Right ventricle myocardium inferior (tissue), 1 donor: ENCODE measurements at regions not wholly inside any gene's neighbourhood (a gene's known extent, or its start where the extent isn't known, plus 50 kb on each side); places are given as distances from the start of the nearest gene placed in this dataset.
A peak's percentile ranks its signal among the peaks of the same experiment; 100 is the strongest.
"Not testable (repeated sequence)": the region's sequence is repeated elsewhere in the genome, so short reads cannot be mapped to it uniquely, and the experiment has no call there.

ENCODE experiments used
- ATAC-seq: fragments of 200-7000 bp; cut with Tn5 transposase; one replicate; pipeline ENCODE4 v1.9.1; 2020; ENCODE audit warnings: mild to moderate bottlenecking, moderate library complexity
- DNase-seq: peaks from one replicate; pipeline ENCODE4 v3.0.0; 2021; ENCODE audit errors: missing footprints
- intact Hi-C: fragments of 100-400 bp; cut with DNase I; formaldehyde crosslinking; loops from one replicate; pipeline ENCODE4 v1.11.0; 2022
- donor health status: DM: no; HTN: yes; CAD: no; lungs with severe emphysema.

DNA sequence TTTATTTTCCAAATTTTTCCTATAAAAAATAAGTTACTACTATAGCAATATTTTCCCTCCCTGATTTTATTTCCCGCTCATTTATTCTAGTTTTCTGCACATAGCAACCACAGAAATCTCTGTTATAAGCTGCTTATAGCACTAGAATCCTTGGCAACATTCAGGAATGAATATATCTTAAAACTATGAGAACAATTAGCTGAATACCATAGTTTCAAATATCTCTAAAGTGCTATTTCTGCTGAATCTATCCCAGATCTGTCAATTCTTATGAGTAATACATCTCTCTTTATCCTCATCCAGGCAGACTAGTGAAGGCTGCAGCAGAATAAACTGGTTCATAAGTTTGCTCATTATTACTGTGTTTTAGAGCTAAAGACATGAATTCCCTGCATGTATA lies 622.9 kb upstream of the DIPK2B start:
- ATAC-seq (no peak), DNase-seq (no peak)
- intact Hi-C loops = no loop called here

DNA sequence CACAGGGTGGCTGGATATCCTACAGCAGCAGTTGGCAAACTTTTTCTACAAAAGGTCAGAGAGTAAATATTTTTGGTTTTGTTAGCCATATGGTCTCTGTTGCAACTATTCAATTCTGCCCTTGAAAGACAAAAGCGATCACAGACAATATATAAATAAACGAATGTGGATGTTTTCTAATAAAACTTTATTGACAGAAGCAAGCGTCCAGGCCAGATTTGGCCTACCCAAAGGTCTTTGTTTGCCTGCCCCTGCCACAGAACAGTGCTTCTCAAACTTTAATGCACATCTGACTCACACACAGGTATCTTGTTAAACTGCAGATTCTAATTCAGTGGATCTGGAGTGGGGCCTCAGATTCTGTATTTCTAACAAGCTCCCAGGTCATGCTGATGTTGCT lies 621.4 kb upstream of the DIPK2B start:
- intact Hi-C loops = no loop called here
- DNase-seq (no peak), ATAC-seq (no peak)

DNA sequence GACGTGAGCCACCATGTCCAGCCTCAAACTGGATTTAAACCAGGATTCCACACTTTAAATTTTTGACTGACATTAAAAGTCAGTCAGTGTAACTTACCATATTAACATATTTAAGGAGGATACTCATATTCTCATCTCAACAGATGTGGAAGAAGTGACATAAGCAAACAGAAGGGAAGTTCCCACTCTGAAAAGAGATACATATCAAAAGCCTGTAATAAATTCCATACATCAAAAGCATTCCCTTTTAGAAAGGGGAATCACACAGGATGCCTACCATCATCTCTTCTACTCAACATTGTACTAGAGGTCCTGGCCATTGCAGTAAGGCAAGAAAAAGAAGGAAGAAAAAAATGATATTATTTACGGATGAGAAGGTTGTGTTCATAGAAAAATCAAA lies 618.2 kb upstream of the DIPK2B start:
- no peak for ATAC-seq
- intact Hi-C loops = no loop called here
- DNase-seq = no peak

DNA sequence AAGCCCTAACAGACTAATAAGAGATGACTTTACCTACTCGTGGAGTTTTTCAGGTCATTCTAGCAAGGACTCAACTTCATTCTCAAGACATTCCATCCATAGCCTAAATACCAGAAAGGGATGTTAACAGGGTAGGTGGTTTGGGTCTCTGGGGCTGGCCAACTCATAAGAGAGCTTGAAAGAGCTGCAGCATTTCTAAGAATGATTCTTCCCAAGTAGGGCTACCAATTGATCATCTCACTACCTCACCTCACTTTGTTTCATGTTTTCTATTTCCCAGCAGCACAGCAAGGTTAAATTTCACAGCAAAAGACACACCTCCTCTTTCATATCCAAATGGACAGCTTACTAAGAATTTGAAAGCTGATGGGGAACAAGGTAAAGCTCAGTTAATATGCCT lies 614.8 kb upstream of the DIPK2B start:
- intact Hi-C loops = no loop called here
- ATAC-seq (no peak), DNase-seq (no peak)

DNA sequence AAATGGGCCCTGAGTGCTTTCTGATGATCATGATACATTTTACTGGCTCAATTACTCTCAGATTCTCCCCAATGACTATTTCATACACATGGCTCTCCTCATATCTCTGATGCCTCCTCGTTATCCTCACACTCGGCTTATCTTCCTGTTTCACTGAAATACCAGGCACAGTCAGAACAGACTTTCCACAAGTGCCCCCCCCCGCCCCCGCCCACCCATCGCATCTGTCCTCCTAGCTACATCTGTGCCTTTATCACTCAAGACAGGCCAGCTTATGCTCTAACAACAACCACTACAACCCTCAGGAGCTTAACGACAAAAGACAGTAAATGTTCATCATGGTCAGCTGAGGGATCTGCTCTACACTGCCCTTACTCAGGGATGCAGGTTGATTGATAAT lies 610.6 kb upstream of the DIPK2B start:
- intact Hi-C loops = no loop called here
- ATAC-seq (no peak), DNase-seq (no peak)

DNA sequence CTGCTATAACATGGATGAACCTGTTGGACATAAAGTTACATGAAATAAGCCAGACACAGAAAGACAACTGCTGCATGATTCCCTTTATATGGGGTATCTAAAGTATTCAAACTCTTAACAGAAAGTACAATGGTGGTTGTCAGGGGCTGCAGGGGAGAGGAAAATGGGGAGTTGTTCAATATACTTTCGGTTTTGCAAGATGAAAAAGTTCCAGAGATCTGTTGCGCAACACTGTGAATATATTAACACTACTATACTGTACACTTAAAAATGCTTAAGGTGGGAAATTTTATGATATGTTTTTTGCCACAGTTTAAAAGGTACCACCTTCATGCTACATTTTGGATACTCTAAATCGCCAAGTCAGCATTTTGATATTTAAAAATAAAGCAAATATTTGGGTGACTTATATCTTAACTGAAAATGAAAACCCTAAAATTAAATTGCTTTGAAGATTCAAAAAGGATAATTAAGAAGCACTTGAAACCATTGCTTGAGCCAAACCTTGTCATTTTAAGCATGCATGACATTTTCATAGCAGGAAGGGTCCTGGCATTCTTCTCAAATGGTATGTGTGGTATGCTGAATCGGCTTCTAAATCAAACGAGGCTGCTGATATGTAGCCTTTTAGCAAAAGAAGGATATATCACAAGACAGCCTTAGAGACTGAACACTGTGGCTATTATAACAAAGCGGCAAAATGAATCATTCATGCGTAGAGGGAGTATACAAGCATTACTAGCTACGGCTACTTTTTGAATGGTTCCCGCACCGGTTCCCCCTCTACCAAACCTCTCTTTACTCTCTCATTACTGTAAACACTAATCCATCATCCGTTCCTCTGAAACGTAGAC lies 607.1 kb upstream of the DIPK2B start:
- DNase-seq (no peak), ATAC-seq (no peak)
- intact Hi-C loops = no loop called here

DNA sequence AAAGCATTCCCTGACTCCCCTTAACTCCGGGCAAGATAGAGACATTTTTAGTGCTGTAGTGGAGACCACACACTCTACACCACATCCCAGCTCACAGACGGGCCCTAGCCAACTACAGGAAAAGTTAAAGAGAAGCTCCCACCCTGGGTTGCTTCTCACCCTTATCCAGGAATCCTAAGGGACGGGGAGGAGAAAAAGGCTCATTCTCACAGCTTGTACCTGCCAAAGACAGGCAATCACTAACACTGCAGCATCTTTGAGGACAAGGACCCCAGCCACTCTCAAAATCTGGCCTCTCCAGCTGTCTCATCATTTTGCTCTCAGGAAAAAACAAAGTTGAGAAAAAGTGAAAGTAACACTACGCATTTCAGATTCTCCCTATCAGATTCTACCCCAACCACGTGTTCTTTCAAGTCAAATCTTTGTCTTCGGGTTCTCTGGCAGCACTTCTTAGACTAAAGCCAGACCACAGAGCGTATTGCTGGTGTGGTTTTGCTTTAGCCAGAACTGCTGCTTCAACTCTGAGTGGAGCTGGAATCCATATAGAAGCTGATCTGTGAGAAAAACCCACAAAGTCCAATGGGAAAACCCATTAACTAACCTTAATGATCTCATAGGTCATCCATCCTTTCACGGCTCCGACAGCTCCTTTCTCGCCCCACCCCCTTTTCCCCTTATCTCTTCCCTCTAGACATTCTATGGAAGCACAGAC lies 605.9 kb upstream of the DIPK2B start:
- no peak for ATAC-seq
- intact Hi-C loops = no loop called here
- DNase-seq = no peak

DNA sequence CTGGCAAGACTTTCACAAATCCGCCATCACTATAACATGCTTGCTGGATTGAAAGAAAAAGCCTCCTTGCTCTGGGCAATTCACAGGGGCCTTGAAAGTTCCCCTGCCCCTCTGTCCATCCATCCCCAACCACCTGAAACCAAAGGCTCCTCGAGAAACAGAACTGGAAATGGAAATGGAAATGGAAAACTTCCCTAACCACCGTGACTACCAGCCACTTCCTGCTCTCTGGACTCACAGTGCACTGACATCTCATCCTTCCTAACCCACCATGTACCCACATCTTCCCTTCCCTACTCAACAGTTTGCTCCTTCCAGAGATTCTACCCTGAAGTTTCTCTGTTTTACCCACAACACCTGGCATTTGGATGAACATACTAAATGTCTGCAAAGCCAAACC lies 603.6 kb upstream of the DIPK2B start:
- intact Hi-C loops = loop anchor here (5.0 kb wide), 1 partner anchor 573 kb away; no protein-coding TSS in a partner anchor
- ATAC-seq (no peak), DNase-seq (no peak)

DNA sequence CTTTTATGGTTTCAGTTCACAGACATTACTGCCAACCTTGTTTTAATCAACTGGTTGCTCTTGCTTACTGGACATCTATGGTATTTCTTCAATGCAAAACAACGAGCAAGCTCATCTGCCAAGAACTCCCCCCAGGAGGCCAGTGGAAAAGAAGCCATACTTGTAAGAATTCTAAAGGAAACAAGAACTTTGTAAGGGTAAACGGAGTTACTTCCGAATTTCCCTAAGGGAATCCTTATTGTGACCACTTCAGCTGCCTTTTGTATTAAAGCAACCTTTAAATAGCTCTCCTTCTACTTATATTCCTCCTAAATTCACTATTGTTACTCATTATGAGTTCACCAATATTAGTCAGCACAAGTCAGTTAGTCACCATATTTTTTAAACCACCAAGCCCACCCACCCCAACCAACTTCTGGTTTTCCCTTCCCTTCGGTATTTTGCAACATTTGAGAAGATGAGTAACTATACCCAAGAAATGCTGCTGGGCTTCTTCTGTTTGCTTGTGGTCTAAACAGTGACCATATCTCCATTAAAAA lies 602.8 kb upstream of the DIPK2B start:
- intact Hi-C loops = loop anchor here (5.0 kb wide), 1 partner anchor 574 kb away; no protein-coding TSS in a partner anchor
- DNase-seq = no peak
- no peak for ATAC-seq

DNA sequence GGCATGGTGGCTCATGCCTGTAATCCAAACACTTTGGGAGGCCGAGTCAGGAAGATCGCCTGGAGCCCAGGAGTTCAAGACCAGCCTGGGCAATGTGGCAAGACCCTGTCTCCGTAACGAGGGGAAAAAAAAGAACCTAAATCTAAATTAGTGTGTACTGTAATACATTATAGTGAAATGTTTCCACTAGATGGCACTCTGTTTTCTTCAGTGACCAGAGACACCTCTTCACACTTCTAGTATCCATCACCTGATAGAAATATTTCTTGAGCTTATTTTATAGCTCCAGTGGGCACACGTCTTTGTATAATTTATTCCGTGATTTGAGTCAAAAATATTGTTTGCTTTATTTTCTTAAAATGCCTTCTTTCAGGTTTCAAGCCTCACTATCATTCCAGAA lies 600.9 kb upstream of the DIPK2B start:
- DNase-seq (no peak), ATAC-seq (no peak)
- intact Hi-C loops = loop anchor here (5.0 kb wide), 1 partner anchor 576 kb away; no protein-coding TSS in a partner anchor

DNA sequence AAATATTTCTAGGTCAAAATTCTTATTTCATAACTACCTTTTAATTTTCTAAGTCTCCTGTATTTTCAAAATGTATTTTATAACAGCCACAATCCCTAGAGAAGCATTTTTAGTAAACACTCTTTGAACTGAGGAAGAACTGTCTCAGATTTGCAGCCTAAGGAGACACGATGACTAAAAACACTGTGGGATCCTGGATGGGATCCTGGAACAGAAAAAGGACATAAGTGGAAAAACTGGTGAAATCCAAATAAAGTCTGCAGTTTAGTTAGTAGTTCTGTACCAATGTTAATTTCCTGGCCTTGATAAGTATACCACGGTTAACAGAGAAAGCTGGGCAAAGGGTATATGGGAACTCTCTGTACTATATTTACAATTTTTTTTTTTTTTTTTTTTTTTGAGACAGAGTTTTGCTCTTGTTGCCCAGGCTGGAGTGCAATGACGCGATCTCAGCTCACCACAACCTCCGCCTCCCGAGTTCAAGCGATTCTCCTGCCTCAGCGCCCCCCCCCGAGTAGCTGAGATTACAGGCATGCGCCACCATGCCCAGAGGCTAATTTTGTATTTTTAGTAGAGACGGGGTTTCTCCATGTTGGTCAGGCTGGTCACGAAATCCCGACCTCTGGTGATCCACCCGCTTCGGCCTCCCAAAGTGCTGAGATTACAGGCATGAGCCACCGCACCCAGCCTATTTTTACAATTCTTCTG lies 600.2 kb upstream of the DIPK2B start:
- not testable (repeated sequence) for DNase-seq, ATAC-seq
- intact Hi-C loops = loop anchor here (5.0 kb wide), 1 partner anchor 576 kb away; no protein-coding TSS in a partner anchor

DNA sequence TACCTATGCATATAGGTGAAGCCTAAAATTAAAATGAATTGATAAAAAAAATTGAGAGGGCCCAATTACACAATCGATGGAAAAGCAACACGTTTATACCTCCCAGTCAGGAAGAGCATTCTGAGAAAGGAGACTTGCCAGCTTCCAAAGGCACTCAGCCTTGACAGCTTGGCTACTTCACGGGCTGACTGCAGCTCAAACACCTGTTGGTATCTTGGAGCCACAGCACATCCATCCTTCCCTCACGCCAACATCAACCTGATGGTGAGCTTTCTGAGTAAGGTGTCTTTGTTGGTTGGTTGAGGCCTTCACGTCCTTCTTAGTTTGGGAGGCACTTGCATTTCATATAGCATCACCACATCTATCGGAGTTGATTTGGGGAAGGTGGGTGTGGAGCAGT lies 598.9 kb upstream of the DIPK2B start:
- no peak for DNase-seq
- ATAC-seq = no peak
- intact Hi-C loops = no loop called here

DNA sequence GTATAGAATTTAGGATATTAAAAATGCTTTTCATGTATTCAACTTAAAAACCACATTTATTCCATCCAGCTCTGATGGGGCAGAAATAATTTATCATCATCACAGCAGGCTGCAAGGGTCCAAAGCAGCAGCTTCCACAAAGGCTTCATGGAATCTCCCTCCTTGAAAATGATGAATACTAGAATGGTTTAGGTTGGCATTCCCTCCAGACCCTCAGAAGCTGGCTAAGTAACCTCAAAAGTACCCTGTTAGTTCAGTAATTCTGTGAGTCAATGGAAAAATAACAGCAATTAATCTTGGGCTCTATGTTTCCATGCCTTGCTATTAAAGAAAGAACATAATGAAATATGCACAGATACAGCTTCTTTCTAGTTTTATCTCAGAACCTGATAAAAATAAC lies 594.9 kb upstream of the DIPK2B start:
- ATAC-seq = no peak
- intact Hi-C loops = no loop called here
- DNase-seq = no peak

DNA sequence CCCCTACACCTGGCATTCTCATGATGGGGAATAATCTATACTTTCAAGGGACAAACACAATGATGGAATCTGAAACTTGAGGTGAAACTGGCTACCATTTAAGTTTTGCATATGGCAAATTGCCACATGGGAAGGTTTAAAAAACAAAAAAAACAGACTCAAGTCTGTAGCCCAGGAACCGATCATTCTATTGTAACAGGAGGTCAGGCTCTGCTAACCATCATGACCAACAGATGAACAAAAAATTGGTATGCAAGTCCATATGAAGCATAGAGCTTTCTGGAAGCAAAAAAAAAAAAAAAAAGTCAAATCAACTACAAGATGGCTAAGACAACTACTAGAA lies 594.3 kb upstream of the DIPK2B start:
- DNase-seq (no peak), ATAC-seq (no peak)
- intact Hi-C loops = no loop called here

DNA sequence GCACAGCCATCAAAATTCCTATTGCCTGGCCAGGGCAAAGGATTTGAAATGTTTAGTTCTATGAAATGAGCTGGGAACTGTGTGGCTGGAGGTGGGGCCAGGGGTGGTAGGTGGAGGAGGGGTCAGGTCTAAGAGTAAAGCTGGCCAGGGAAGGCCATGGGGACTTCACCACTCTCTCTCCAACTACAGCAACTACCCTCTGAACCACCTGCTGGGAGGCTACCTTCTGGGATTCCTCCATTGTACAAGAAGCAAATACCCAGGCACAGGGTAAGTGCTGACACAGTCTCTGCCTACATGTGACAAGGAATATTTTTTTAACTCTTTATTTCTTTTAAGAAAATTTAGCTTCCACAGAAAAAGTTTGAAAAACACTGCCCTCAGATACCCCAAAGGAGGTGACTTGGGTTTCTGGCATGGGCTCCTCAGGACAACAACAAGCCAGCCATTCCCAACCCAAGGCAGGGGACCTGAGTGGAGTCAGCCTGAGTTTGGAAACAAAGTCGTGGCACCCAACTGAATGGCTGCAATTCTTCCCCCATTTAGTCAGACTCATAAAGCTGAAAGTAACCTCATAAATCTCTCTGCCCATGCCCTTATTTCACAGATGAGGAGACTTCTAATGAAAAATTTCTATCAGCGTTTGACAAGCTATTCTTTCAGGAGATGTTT lies 593.8 kb upstream of the DIPK2B start:
- intact Hi-C loops = no loop called here
- DNase-seq = no peak
- ATAC-seq = no peak

DNA sequence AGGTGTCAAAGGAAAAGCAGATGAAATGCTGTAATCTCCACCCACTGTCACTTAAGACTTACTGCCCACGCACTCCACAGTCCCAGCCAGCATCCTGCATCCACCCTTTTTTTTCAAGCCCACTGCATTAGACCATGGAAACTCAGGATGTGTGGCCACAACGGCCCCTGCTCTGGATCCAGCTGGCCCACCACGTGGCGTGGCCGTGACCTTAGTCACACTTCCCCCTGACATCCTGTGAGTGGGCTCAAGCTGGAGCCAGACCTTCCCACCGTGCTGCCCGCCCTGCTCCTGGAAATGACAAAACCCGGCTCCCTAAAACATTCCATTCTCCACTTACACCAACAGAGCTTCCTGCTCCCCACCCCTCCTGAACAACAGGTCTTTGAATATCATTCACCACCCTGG lies 588.3 kb upstream of the DIPK2B start:
- DNase-seq = peak; percentile 62
- intact Hi-C loops = loop anchor here (5.0 kb wide), 1 partner anchor 587 kb away; the partner anchor contains the start of gene DIPK2B
- no peak for ATAC-seq

DNA sequence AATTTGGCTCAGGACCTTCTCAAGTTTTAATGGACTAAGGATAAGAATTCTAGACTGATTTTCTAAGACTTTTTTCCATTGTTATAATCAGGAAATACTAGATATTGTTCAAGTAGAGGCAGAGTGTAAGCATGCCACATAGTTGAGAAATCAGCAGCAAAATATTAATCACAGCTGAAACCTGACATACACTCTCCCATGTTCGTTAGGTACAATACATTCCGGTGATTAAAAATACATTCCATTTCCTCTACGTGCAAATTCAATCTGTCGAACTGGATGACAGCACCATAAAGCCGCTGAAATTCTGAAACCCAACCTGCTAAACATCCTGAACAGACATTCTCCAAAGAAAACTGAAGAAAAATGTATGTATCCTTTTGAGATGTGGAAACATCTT lies 587.6 kb upstream of the DIPK2B start:
- DNase-seq = no peak
- intact Hi-C loops = loop anchor here (5.0 kb wide), 1 partner anchor 586 kb away; the partner anchor contains the start of gene DIPK2B
- no peak for ATAC-seq

DNA sequence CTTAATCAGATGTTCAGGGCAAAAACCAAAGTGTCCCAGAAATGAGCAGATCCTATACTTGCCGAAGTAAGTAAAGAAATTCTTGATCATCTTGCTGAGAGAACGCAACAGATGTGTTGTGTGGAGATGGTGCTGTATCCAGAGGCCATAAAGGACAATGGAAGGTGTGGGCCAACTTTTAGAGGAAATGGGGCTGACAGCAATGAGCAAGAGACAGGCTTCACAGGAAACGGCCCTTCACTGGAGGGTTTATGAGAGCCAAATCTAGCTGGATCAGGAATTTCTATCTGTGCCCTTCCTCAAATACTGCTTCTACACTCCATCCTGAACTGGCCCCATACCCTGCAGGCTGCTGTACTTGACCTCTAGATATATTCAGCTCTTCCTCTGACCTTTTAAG lies 583.9 kb upstream of the DIPK2B start:
- no peak for ATAC-seq
- intact Hi-C loops = no loop called here

DNA sequence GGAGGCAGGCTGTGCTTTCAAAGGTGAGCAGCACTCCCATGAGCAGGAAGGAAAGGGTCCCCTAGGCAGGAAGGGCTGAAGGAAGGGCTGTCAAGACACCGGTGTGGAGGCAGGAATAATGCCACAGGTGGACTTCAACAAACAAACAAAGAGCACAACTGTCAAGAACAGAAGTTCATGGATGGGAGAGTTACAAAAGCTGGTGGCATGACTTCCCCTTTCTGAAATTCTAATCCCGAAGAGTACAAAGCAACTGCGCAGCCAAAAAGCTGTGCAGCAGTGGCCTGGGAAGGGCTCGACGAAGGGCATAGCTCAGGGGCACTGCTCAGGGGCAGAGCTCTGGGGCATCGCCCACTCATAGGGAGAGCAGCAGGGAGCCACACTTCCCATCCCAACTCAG lies 582.3 kb upstream of the DIPK2B start:
- DNase-seq (no peak), ATAC-seq (no peak)
- intact Hi-C loops = no loop called here

More for the DNA sequence above, 583.9 kb upstream of the DIPK2B start:
- no peak for DNase-seq
